GM20000 (cell line): ENCODE measurements at regions not wholly inside any gene's neighbourhood (a gene's known extent, or its start where the extent isn't known, plus 50 kb on each side); places are given as distances from the start of the nearest gene placed in this dataset.

Experiments
- DNase-seq: peaks from one replicate; pipeline ENCODE4 v3.0.0; 2012; ENCODE audit warnings: low spot score
- TF ChIP-seq, protein P1 (sequence below): IDR thresholded peaks from 2 replicates; pipeline ENCODE4 v1.5.1; 2012; ENCODE audit warnings: mild to moderate bottlenecking, control low read depth; ENCODE audit errors: extremely low read depth, missing control alignments

DNA sequence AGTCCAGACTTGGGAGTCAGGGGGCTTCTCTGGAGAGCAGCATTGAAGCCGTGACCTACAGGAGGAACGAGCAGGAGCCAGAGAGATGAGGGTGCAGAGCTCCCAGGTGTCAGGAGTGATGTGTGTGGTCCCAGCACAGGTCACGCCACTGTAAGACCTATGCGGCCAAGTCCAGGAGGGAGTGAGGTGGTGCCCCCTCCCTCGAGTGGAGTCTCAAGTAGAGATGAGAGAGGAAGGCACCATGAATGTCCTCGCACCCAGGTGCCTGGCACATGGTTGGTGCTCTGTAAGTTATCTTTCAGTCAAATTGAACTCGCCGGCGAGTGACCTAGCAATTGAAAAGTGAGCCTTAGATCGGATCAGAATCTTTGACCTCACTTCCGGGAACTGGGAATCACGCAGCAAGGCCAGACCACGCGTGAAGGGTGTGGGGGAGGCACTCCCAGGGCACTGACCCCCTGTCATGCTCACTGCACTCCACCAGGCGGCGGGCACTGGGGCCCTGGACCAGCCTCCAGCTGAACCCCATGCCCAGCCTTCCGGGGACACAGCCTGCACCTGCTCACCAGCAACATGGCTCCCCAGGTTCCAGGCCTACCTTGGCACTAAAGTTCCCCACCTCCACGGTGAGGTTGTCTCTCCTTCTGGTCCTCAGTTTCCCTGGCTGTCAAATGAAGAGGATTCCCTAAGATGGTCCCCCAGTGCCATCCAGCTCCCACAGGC, 127.4 kb downstream of the HMX1 start:
- no peak for DNase-seq
- TF ChIP-seq, protein P1, sequence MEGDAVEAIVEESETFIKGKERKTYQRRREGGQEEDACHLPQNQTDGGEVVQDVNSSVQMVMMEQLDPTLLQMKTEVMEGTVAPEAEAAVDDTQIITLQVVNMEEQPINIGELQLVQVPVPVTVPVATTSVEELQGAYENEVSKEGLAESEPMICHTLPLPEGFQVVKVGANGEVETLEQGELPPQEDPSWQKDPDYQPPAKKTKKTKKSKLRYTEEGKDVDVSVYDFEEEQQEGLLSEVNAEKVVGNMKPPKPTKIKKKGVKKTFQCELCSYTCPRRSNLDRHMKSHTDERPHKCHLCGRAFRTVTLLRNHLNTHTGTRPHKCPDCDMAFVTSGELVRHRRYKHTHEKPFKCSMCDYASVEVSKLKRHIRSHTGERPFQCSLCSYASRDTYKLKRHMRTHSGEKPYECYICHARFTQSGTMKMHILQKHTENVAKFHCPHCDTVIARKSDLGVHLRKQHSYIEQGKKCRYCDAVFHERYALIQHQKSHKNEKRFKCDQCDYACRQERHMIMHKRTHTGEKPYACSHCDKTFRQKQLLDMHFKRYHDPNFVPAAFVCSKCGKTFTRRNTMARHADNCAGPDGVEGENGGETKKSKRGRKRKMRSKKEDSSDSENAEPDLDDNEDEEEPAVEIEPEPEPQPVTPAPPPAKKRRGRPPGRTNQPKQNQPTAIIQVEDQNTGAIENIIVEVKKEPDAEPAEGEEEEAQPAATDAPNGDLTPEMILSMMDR = no peak

DNA sequence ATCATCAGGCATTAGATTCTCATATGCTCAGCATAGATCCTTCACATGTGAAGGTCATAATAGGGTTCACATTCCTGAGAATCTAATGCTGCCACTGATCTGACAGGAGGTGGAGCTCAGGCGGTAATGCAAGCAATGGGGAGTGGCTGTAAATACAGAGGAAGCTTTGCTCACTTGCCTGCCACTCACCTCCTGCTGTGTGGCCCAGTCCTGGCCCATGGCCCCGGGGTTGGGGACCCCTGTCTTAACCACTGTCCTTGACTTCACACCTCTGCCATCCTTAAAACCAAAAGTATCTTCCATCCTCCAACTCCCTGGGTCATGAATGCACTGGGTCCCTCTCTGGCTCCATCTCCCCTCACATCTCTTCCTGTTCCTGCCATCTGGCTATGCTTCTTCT, 129.1 kb downstream of the HMX1 start:
- DNase-seq = no peak
- TF ChIP-seq, protein P1 = no peak

DNA sequence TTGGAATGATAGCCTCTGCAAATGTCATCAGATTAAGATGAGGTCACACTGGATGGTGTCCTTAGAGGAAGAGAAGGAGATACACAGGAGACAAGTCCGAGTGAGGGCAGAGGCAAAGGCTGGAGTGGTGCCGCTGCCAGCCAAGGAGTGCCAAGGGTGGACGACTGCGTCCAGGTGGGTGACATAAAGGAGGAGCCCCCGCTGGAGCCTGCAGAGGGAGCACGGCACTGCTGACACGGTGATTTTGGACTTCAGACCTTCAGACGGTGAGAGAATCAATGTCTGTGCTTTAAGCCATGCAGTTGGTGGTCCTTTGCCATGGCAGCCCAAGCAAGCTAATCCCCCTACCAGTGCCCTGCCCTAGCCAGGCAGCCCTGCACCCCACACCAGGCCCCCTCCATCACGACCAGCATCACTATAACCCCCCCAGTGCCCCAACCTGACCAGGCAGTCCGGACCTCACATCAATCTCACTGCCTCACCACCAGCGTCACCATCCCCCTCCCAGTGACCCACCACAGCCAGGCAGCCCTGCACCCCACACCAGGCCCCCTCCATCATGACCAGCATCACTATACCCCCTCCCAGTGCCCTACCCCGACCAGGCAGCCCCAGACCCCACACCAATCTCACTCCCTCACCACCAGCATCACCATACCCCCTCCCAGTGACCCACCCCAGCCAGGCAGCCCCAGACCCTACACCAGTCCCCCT, 130.0 kb downstream of the HMX1 start:
- TF ChIP-seq, protein P1 = no peak
- DNase-seq = no peak

DNA sequence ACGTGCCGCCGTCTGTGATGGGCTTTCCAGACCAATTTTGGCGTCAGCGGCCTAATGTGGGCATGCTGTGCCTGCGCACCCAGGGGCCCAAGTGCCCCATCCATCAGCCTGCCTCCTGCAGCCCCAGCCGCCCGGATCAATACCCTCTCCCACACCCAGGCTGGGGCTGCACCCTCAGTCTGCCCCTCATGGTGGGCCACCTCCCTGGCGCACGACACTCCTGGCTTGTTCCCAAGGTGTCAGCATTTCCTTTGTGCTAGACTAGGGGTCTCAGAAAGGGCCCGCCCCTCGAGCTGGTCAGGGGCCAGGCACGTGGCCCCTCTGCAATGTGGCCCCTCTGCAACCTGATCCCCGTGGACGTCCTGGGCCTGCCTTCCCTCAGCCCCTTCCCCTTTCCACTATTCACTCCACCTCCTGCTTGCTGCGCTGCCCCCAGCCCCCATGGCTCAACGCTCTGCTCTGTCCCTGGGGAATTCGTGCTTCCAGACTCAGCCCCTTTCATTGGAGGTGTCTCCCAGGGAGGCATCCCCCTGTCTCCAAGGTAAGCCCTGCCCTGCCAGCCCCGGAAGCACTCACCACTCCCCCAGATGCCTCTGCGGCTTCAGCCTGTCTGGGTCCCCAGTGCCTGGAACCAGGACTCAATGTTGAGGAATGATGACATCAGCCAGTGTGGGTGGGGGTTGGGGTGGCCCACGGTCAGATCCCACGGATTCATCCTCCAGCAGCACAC, 130.8 kb downstream of the HMX1 start:
- no peak for DNase-seq
- TF ChIP-seq, protein P1 = no peak

DNA sequence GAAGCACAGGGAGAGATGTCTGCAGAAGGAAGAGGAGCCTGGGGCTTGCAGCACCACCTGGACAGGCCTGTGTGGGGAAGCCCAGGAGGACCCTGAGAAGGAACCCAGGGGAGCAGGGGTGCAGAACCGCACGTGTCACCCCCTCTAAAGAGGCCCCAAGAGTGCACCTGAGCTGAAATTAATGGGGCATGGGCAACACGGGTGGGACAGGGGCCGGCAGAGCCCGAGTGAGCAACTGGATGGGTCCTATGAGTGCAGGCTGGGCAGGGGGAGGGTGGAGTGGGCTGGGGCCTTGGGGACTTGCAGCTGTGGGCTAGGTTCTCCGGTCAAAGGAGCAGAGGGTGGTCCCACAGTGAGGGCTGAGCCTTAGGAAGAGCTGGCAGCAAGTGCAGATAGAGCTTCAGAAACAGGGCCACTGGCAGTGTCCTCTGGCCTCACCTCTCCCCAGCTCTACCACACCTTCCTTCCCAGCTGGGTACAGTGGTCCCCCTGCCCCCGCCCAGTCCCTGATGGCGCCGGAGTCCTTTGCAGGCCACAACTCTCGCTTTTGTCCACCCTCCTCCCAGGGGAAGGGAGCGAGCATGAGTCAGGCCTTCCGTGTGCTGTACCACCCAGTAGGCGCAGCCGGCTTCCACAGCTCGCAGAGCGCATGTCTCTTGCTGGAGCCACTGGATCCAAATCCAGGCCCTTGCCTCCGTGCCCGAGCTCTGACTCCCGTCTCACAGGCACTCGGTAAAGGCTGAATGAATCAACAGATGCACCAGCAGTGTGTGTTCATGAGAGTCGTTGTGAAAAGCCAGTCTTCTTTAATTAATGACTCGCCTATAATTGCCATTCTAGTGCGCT, 131.6 kb downstream of the HMX1 start:
- no peak for DNase-seq
- TF ChIP-seq, protein P1 = no peak

DNA sequence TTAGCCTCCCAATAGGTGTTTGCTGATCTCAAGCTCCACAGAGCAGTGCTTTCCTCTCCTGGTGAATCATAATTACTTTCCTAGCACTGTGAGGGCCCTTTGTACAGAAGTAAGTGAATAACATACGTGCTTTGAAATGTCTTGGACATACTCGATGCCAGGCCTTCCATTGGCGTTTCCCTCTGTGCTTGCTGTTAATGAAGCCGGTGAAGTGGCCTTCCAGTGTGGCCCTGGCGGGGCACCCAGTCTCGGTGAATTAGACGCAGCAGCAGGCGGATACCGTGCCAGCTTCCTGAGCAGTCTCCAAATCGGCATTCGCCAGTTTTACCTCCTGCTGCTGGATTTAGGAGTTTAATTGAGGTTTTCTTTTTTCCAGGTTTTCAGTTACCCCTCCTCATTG, 132.3 kb downstream of the HMX1 start:
- no peak for DNase-seq
- TF ChIP-seq, protein P1 = no peak
